SKM-1 treated with dmso at 0.1 percent for 144 hours (cell line): ENCODE measurements at regions not wholly inside any gene's neighbourhood (a gene's known extent, or its start where the extent isn't known, plus 50 kb on each side); places are given as distances from the start of the nearest gene placed in this dataset.
"Not testable (repeated sequence)": the region's sequence is repeated elsewhere in the genome, so short reads cannot be mapped to it uniquely, and the experiment has no call there.

Experiments
- DNase-seq: peaks from one replicate; lab custom pipeline; 2025; ENCODE audit not compliant: unreplicated experiment; lab: John Stamatoyannopoulos, UW

GRCh38 chr10:64924306-64924705, 1403.1 kb downstream of the REEP3 start:
- DNase-seq: not testable (repeated sequence)

GRCh38 chr10:64952042-64952441, 1430.8 kb downstream of the REEP3 start:
- DNase-seq: no peak

DNA sequence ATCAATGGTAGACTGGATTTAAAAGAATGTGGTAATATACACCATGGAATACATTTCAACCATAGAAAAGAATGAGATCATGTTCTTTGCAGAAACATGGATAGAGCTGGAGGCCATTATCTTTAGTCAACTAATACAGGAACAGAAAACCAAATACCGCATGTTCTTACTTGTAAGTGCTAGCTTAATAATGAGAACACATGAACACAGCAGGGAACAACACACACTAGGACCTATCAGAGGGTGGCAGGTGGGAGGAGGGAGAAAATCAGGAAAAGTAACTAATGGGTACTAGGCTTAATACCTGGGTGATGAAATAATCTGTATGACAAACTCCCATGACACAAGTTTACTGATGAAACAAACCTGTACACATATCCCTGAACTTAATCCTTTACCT, 1435.2 kb downstream of the REEP3 start:
- DNase-seq: no peak

DNA sequence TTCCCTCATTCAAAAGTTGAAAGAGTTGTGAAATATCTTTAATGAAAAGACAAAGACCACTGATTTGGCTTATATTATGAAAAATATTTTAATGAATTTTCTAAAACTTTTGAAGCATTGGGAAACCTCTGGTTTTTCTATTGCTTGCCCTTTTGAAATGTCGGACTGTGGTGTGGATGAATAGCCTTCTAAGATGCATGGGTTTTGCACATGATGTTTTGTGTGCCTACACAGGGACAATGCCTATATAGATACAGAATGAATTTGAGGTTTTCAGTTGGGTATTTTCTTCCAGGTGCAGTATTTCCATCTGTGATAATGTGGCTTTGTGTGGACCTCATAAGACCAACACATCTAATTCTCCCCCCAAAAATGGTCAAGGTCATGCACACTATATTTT, 1437.9 kb downstream of the REEP3 start:
- no peak for DNase-seq

- DNase-seq: no peak
These were observed 1438.7 kb downstream of the REEP3 start for GRCh38 chr10:64959883-64960282.

DNA sequence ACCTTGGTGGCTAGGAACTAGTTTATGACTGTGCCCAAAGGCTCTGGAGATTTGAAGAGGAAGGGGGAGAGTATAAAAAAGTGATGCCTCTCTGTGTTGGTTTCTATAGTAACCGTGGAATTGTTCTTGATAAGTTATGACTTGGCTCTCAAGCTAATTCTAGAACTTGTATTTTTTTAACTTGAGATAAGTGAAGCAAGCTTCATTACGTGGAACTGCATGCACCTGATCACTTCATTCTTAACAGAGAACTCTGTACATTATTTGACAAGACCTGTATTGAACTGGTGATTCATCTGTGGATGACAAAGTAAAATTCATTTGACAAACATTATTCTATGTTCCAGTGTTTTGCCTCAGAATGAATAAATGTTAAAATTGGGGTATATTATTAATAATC, 1452.2 kb downstream of the REEP3 start:
- no peak for DNase-seq

DNA sequence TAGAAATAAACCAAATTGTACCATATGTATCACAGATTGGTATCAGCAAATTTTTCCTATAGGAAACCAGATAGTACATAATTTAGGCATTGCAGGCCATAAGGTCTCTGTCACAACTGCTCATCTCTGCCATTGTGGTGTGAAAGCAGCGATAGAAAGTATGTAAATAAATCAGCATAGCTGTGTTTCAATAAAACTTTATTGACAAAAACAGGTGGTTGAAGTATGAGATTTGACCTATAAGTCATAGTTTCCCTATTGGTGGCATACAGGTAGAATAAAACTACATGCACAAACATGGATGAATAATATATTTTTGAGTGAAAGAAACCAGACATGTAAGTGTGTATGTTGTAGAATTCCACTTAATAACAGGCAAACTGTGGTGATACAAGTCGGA, 1454.9 kb downstream of the REEP3 start:
- no peak for DNase-seq

DNA sequence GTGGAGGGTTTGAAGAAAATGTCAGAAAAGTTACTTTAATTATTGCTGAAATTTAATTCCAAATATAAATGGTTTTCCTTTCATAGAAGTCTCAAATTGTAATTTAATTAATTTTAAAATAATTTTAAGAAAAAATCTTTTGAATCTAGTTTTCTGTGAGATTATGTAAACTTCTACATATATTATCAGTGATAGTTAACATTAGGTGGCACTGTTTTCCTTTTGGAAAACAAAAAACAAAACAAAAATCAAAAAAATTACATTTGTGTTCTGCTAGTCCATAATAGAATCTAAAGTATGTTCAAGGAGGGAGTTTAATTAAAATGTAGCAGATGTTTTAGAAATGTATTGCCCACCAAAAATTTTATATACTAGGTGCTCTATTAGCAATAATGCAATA, 1456.7 kb downstream of the REEP3 start:
- DNase-seq: no peak

GRCh38 chr10:64996886-64997285, 1475.7 kb downstream of the REEP3 start:
- DNase-seq: no peak

- no peak for DNase-seq
These were observed 1489.6 kb downstream of the REEP3 start for GRCh38 chr10:65010845-65011244.

DNA sequence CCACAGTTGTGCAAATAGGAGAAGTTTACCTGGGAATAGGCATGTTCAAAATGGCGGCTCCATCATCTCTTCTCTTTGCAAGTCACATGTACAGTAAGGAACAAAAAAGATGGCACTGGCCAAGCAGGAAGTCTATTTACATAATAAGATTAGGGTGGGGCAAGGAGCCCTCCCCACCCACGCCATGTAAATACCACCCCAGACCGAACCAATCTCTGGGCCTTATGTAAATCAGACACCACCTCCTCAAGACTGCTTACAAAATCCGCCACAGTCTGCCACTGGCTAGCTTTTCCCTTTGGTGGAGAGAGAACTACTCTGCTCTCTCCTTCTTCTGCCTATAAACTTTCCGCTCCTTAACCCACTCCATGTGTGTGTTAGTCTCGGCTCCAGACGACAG, 1496.3 kb downstream of the REEP3 start:
- no peak for DNase-seq

GRCh38 chr10:65024886-65025285, 1503.7 kb downstream of the REEP3 start:
- DNase-seq: no peak

- DNase-seq: no peak
These were observed 1509.1 kb downstream of the REEP3 start for GRCh38 chr10:65030263-65030662.

- no peak for DNase-seq
These were observed 1511.9 kb downstream of the REEP3 start for GRCh38 chr10:65032867-65033769.

DNA sequence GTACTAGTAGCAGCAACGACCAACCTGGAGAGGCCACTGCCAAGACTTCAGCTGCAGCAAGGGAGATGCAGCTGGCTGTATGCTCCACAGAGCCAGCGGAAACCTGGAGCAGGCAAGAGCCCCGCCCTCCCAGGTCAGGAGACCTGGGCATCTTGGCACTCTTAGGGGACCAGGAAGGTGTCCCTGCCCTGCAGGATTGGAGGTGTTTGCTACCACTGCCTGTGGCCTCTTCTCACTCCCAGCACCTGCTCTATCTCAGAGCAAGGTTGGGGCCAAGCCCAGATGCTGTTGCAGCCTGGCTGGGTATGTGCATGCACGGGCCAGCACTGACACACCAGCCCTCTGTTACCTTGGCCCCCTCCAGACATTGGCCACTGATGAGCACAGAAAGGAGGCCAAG, 1512.8 kb downstream of the REEP3 start:
- DNase-seq: no peak

- no peak for DNase-seq
These were observed 1519.6 kb downstream of the REEP3 start for GRCh38 chr10:65040796-65041195.

GRCh38 chr10:65041307-65041706, 1520.1 kb downstream of the REEP3 start:
- DNase-seq: no peak

DNA sequence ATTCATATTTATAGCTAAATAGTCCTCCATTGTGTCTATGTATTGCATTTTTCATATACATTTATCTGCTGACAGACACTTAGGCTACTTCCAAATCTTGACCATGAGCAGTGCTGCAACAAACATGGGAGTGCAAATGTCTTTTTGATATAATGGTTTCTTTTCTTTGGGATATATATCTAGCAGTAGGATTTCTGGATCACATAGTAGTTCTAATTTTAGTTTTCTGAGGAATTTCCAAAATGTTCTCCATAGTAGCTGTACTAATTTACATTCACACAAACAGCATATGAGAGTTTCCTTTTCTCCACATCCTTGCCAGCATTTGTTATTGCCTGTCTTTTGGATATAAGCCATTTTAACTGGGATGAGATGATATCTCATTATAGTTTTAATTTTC, 1521.3 kb downstream of the REEP3 start:
- no peak for DNase-seq

DNA sequence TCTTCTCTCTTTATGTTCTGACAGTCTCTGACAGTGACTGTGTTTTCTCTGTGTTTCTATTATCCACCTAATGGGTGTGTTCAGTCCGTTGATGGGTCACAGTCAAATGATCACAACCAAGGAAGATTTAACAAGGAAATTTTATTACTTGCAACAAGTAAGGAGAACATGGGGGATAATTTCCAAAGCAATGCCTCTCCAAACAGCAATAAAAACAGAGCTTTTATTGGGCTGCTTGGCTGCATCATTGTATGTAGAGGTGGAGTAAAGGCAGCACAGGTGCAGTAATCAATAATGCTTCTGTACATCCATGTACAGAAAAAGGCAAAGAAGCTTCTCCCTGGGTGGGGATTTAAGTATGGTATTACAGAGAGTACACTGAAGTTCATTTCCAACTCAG, 1525.6 kb downstream of the REEP3 start:
- DNase-seq: no peak

DNA sequence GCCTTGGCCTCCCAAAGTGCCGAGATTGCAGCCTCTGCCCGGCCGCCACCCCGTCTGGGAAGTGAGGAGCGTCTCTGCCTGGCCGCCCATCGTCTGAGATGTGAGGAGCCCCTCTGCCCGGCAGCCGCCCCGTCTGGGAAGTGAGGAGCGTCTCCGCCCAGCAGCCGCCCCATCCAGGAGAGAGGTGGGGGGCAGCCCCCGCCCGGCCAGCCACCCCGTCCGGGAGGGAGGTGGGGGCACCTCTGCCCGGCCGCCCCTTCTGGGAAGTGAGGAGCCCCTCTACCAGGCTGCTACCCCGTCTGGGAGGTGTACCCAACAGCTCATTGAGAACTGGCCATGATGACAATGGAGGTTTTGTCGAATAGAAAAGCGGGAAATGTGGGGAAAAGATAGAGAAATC, 1530.9 kb downstream of the REEP3 start:
- not testable (repeated sequence) for DNase-seq

- DNase-seq: not testable (repeated sequence)
These were observed 1532.2 kb downstream of the REEP3 start for GRCh38 chr10:65053397-65053796.

DNA sequence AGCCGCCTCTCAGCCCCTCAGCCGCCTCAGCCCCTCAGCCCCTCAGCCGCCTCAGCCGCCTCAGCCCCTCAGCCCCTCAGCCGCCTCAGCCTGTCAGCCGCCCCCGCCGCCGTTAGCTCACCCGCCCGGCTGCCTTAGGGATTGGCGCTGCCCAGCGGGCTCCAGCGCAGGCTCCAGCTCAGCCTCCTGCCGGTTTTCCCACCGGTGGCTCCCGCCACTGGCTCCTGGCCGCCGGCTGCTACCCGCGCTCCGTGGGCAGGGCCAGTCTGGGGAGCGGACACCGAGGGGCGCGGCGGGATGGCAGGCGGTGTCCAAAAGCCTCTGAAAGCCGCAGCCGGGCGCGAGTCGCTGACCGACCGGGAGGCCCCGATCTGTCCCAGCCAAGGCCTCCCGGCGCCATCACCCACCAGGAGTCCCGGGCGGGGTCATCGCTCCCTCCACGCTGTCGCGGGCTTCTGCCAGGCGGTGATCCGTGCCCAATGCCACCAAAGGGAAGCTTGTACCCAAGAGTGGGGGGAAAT, 1532.7 kb downstream of the REEP3 start:
- DNase-seq: not testable (repeated sequence)

DNA sequence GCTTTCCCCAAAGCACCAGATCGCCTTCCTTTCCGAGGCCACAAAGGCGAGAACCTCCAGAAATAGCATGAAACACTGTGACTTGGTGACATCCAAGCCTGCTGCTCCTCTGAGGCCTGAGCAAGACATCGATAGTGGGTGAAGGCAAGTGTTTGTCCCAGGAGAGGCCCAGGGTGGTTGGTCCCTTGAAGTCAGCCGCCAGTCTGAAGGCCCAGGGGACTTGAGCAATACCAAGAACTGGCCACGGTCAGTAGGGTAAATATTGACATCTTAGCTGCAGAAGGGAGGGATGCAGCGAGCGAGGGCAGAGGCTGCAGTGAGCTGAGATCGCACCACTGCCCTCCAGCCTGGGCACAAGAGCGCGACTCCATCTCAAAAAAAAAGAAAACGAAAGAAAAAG, 1533.5 kb downstream of the REEP3 start:
- DNase-seq: not testable (repeated sequence)
